ENCODE measurements at regions not wholly inside any gene's neighbourhood (a gene's known extent, or its start where the extent isn't known, plus 50 kb on each side); places are given as distances from the start of the nearest gene placed in this dataset.

- no peak for DNase-seq
These were observed 187.7 kb upstream of the RGMB start for GRCh38 chr5:98585661-98586310.

DNA sequence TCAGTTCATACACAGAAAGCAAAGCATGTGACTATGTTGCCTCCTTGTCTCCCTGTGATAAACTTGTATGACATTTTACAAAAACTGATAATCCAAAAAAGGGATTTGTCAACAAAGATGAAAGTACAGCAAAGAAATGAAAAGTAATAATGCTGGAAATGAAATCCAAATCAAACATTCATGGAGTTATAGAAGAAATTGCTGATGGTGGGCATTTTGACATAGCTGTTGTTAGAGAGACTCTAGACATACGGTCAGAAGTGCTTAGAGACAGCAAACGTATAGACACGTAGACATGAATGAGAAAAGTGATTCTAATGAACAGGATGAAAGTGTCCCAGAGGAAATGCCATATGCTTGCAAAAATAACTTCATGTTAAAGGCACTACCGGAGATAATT lies 186.9 kb upstream of the RGMB start:
- no peak for DNase-seq

DNA sequence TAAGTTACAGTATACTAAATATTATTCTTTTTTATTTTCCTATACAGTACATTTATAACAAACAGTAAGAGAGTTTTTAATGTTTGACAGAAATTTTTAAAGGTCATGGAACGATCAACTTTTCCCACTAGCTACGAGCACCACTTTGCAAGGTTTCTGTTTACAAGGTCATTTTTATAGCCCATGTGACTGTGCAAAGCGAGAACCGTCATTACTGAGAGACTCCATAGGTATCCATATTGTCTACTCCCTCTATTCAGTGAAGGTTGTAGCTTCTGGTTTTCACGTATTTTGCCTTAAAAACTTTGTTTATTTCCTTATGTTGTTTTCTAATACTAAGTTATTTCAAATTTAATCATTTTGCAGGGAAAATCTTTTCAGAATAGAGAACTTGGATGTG lies 186.3 kb upstream of the RGMB start:
- DNase-seq, result no peak

- no peak for DNase-seq
These were observed 185.2 kb upstream of the RGMB start for GRCh38 chr5:98588215-98588614.

DNA sequence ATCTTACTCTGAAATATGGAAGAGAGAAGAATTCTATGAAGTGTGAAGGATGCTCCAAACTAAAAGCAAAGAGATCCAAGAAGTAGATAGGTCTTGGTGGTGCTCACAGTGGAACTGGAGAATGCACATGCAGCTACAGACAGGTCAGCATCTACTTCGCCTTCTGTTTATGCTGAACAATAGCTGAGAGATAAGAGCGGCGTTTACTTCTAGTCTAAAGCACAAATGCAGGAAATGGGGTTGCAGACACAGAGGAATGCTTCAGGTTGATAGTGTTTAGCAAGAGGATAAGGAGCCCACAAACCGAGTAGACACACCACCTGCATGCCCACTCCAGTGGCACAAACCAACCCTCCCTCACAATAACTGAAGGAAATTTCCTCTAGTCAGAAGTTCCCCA lies 180.0 kb upstream of the RGMB start:
- DNase-seq, result no peak

DNA sequence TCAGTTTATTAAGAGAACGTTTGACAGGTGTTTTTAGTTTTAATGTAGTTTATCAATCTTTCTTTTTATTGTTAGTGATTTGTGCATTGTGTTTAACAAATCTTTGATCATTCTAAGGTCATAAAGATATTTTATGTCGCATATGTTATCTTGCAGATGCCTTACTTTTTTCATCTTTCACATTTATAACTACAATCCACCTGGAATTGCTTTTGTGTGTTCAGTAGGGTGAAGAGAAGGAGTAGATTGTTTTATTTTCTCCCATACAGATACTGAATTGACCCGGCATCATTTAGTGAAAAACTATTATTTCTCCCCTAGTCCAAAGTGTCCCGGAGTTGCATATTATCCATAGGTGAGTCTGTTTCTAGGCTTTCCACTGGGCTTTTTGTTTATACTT lies 179.4 kb upstream of the RGMB start:
- no peak for DNase-seq

- DNase-seq, result no peak
These were observed 174.4 kb upstream of the RGMB start for GRCh38 chr5:98599016-98599415.

GRCh38 chr5:98602534-98603112 lies 170.8 kb upstream of the RGMB start:
- no peak for DNase-seq

DNA sequence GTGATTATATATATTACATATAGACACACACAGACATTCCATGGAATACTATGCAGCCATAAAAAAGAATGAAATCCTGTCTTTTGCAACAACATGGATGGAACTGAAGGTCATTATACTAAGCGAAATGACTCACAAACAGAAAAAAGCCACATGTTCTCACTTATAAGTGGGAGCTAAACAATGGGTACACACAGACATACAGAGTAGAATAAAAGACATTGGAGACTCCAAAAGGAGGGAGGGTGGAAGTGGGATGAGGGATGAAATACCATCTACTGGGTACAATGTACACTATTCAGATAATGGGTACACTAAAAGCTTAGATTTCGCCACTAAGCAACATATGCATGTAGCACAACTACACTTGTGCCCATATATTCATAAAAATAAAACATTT lies 170.0 kb upstream of the RGMB start:
- DNase-seq, result no peak

DNA sequence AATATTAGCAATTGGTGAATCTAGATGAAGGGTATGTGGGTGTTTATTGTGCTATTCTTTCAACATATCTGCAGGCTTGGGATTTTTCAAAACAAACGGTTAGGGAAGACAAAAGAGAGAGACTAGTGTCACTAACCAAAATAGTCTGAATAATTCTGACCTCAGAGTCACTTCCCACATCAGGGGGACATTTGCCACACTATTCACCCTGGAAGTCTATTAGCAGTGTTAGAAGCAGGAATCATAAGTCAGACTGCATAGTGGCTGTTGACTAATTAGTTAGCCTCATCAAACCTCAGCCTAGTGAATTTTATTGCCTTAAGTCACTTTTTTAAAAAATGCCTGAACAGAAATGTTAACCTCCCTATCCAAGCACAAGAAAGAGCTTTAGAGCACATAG lies 169.2 kb upstream of the RGMB start:
- no peak for DNase-seq

- DNase-seq, result no peak
These were observed 168.6 kb upstream of the RGMB start for GRCh38 chr5:98604721-98605425.

- no peak for DNase-seq
These were observed 168.0 kb upstream of the RGMB start for GRCh38 chr5:98605426-98605825.

GRCh38 chr5:98606961-98607360 lies 166.5 kb upstream of the RGMB start:
- DNase-seq, result no peak

DNA sequence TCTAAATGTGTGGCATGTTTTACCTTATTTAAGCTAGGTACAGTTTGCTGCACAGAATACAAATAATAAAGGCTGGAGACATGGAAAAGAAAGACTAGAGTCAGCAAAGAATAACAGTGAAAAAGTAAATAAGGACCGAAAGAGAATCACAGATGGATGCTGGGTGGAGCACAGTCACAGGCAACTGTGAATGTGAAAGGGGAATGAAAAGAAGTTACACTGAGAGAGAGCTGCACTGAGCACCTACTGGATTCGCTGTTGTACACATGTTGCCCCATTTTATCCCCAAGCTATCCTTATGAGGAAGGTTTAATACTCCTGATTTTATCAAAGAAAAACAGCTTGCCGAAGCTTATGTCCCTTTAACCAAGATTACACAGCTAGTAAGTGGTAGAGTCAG lies 165.4 kb upstream of the RGMB start:
- DNase-seq, result no peak

GRCh38 chr5:98614341-98614740 lies 159.1 kb upstream of the RGMB start:
- DNase-seq, result no peak

- no peak for DNase-seq
These were observed 151.6 kb upstream of the RGMB start for GRCh38 chr5:98621821-98622220.

DNA sequence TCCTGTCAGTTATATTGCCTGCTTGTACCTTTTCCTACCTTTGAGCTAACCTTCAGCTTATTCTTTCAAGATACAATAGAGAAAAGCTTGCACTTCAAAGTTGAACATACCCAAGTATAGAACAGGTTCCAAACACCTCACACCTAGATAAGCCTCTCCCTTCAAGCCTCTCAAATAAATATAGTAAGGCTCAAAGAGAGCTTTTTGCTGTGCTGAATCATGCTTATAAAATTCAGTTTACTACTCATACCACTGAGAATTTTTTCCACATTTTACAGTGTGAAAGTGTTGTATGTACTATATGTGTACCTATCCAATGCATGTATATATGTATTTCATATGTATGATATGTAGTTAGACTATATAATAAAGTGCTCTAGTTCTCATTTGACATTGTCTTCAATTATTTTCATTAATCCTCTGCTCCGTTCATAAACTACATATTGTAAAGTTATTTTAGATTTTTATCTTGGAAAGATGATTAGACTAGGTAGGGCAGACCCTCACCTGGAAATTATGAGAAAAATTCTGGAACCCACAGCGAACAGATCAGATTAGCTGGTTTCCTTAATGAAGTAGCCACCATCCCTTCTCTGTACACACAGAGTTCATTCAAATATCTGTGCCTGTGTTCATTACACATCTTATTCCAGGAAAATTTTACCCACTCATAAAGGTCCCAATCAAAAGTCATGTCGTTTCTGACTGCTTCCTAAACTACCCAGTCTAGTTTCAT lies 149.2 kb upstream of the RGMB start:
- no peak for DNase-seq

DNA sequence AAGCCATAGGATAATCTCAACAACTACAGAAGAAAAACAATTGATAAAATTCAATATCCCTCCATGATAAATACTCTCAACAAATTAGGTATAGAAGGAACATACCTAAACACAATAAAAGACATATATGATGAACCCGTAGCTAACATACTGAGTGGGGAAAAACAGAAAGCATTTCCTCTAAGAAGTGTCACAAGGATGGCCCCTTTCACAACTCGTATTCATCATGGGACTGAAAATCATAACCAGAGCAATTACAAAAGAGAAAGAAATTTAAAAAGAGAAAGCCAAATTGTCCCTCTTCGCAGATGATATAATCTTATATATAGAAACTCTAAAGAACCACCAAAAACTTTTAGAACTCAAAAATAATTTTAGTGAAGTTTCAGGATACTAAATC lies 146.3 kb upstream of the RGMB start:
- no peak for DNase-seq

DNA sequence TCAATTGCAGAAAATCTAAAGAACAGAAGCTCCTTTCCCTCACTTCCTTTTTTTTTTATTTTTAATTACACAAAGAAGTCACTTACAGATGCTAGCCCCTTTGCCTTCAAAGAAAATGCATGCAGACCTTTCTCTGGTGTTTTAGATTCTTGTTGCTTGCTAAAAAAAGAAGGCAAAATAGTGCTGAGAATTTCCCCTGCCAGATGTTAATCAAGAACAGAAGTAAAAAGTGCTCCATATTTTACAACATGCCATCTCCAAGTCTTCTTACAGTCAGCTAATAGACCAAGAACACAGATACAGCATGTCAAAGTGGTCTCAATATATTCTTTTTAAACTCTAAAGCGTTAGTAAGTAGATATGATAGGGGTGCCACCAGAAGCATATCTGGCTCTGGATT lies 142.8 kb upstream of the RGMB start:
- no peak for DNase-seq

DNA sequence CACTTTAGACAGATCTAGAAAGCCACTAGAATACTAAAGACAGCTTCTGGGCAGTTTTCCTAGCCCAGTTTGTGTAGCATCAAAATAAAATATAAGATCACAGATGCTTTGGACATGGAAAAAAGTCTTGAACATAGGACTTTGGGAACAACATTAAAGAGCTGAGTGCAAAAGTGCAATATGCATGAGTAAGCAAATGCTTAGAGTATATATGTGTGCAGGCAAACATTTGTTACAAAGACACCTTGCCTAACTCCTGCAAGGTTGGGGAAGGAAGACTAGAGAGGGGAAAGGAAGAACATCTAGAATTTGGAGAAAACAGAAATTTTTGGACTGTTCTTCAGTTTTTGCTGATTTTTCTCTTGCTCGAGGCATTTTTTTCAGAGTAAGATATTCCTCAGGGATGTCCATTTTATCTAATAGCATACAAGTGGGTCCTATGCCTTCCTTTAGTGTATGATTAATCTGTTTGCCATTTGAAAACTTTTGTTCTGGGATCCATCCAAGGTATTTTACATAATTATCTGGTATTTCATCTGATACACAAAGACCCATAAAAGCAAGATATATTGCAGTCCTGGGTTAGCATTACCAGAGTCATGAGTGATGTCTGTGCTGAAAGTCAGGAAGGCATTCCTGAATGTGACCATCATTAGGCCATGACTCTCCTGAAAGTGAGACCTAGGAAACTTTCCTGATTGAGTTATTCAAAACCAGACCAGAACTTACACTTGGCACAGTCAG lies 142.0 kb upstream of the RGMB start:
- DNase-seq, result no peak

GRCh38 chr5:98635656-98636055 lies 137.8 kb upstream of the RGMB start:
- no peak for DNase-seq

DNA sequence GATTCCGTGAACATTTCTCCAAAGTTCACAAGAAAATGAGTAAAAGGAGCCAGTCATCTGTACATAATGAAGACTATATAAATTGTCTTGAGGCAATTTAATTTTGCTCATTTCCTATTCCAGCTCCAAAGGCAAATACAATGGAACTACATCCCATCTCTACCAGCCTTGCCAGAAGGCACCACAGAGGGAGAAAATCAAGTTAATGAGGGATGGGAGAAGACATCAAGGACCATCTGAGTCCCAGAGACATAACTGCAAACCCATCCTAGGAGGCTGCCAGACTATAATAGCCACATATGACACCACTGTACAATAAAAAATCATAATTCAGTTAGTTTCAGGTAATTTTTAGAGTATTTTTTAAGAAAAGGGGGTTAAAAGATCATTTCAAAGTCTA lies 136.3 kb upstream of the RGMB start:
- no peak for DNase-seq

DNA sequence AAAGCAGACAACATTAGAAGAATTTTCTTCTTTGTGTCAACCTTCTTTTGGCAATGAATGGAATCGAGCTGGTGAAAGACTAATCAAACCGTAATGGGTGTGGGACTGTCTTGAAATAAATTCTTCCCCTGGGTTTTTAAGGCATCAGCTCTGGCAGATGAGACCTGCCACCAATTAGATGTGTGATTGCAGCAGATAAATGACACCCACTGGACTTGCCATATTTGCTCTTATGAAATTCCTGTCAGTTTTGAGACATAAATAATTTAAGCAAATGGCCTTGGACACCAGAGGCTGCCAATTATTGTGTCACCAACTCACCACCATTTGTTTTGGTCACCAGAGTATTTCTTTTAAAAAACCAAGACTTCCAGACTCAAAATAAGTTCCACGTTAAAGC lies 135.9 kb upstream of the RGMB start:
- no peak for DNase-seq

Data from NCI-H2029 (cell line).